Stimulated activated CD4-positive, alpha-beta T cell treated with anti-CD3 and anti-CD28 coated beads, Interleukin-1b, Interleukin-23, amount 100 ng/mL, for 4 hours (primary cell): ENCODE measurements at regions not wholly inside any gene's neighbourhood (a gene's known extent, or its start where the extent isn't known, plus 50 kb on each side); places are given as distances from the start of the nearest gene placed in this dataset.
"Not testable (repeated sequence)": the region's sequence is repeated elsewhere in the genome, so short reads cannot be mapped to it uniquely, and the experiment has no call there.

Experiments used
- DNase-seq, 2 donors: peaks; one replicate each; pipeline ENCODE4 v3.0.0-alpha.2; 2020; ENCODE audit warnings: low read depth in 2 of 2

DNA sequence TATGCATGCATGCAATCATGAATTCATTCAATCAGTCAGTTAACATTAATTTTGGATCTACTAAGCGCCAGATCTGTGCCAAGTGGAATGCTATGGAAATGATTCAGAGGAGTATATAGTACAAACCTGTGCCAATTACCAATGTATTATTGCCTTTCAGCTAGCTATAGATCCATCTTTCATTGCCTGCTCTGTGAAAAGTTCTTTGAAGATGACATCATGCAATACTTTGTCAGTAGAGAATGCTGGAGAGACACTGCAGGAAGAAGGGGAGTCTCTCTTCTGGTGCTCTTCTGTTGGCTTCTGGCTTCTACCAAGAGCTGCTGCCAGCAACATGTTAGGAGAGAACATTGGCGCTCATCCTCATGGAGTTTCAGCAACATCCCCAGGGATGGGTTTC lies 81.0 kb upstream of the LMCD1 start:
- DNase-seq = no peak

DNA sequence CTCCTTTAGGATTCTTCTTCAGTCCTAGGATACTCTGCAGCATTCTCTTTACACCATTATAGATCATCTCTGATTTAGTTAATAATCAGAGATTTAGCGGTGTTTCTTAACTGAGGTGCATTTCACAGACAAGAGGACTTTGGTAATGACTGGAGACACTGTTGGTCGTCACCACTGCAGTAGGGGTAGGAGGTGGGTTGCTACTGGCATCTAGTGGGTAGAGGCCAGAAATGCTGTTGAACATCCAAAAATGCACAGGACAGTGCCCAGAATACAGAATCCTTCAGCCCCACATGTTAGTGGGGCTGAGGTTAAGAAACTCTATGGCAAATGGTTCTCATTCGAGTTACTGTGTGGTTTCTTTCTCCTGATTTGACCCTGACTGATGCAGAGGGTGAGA lies 80.4 kb upstream of the LMCD1 start:
- DNase-seq = no peak

DNA sequence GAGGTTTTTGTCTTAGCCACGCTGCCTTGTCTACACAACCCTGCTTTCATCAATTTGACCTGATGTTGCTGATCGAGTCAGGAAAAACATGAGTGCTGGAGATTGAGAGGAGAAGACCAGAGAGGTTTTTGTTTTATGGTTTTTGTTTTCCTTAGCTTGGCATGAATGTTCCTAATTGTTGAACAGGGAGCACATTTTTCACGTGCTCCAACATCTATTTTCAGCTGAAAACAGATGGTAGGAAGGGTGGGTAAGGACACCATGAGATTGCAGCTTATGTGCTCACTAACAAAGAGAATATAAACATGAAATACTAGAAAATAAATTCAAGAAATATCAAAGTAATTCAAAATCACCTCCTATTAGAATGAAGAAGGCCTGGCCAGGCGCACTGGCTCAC lies 79.9 kb upstream of the LMCD1 start:
- DNase-seq = no peak

GRCh38 chr3:8423307-8423706 lies 78.3 kb upstream of the LMCD1 start:
- DNase-seq = no peak

GRCh38 chr3:8424281-8424680 lies 77.3 kb upstream of the LMCD1 start:
- DNase-seq = no peak

DNA sequence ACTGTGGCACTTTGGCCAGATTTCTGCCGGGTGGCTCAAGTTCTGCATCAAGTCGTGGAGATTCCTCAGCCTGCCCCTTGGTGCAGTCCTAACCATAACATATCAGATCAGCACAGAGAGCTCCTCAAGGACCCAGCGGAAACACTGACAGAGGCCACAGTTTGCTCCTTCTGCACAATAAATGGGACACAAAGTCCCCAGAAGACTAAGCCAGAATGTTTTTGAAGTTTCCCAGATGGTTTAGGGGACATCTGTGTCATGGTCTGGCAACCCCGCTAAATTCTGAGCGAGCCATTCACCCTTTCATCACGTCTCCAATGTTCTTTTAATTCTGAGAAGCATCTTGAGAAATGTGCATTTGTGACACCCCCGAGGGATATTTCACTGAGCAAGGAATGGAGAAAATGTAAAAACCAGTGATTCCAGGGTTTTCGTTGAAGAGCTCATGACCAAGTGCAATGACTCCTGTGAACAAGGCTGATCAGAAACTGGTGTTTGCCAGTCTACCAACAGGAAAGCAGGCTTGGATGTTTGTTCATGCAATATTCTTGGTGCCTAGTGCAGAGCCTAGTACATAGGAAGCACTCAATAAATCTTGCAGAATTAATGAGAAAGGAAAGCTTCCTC lies 64.8 kb upstream of the LMCD1 start:
- DNase-seq = no peak

DNA sequence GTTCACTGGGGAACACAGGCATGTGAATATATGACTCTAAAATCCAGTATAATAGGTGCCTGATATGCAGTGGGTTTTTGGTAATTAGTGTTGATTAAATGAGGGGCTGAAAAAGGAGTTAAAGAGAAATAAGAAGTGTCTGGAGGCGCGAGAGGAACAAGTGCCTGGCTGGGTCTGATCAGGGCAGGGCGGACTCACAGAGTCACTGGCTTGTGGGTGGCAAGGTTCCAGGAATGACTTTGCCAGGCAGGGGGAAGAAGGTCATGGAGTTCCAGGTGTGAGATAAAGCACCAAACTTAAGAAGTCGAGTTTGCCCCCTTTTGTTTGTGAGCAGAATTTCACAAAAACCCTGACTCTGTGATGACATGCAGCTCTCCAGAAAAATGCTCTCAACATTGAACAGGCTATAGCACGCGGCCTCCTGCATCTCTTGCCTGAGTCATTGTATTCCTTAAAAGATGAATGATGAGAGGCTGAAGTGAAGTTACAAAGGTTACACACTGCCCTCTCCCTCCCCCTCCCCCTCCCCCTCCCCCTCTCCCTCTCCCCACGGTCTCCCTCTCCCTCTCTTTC lies 63.0 kb upstream of the LMCD1 start:
- no peak for DNase-seq

- not testable (repeated sequence) for DNase-seq
Observed at GRCh38 chr3:8440142-8440541, 61.5 kb upstream of the LMCD1 start.

- no peak for DNase-seq
Observed at GRCh38 chr3:8441969-8442559, 59.6 kb upstream of the LMCD1 start.

DNA sequence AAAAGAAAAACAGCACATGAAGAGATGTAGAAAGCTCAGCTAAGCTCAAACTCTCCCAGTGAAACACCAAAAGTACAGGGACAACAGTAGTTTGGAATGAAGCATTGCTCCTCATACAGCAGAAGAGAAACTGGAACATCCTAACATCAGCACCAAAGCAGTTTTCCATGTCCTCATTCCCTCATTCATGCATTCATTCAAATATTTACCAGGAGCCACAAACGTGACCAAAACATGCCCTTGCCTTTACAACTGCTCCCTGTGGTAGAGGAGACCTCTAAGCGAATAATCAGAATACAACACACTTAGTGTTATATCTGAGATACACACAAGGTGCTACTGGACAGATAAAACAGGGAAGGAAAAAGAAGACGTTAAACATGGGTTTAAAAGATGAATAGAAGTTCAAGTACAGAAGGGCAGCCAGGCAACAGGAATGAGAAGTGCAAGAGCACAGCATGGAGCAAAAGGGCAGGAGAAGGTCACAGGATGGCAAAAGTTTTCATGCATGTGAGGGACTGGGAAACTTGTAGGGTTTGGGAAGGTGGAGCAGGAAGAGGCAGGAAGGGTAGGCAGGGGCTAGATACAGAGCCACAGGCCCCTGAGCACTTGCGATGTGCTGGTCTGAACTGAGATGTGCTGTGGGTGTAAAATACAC lies 58.5 kb upstream of the LMCD1 start:
- no peak for DNase-seq

GRCh38 chr3:8443829-8444791 lies 57.5 kb upstream of the LMCD1 start:
- no peak for DNase-seq

DNA sequence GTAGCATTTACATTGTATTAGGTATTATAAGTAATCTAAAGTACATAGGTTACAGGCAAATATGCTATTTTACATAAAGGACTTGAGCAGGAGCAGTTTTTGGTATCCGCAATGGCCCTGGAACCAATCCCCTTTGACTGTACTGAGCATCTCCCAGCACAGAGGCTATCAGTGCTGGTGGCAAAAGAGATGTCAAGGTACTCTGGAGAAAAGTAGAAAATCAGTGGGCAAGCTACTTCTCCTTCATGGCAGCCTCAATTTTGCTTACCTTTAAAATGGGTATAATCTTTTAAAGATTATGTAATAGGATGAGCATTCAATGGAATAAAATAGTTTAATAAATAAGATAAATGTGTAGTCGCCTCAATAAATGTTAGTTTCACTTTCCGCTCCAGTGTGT lies 56.7 kb upstream of the LMCD1 start:
- DNase-seq = no peak

DNA sequence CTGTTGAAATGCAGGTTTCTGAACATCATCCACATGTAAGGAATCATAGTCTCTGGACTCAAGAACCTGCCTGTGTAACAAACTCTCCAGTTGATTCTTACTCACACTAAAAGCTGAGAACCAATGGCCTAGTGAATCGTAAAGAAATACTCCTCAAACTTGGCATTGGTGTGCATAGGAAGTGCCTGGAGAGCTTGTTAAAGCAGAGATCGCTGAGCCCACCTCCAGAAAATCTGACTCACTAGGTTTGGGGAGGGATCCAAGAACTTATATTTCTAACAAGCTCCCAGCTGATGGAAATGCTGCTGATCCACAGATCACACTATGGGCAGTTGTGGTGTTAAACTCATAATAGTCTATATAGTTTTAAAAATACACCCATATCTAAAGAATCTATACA lies 55.8 kb upstream of the LMCD1 start:
- no peak for DNase-seq

DNA sequence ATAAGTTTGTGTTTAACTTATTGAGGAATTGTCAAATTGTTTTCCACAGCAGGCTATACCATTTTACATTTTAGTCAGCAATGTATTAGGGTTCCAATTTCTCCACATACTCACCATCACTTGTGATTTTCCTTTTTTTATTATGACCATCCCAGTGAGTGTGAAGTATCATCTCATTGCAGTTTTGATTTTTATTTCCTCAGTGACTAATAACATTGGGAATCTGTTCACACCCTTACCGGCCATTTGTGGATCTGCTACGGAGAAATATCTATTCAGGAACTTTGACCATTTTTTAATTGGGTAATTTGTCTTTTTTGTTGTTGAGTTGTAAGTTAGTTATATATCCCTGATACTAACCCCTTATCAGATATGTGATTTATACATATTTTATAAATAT lies 54.8 kb upstream of the LMCD1 start:
- no peak for DNase-seq

DNA sequence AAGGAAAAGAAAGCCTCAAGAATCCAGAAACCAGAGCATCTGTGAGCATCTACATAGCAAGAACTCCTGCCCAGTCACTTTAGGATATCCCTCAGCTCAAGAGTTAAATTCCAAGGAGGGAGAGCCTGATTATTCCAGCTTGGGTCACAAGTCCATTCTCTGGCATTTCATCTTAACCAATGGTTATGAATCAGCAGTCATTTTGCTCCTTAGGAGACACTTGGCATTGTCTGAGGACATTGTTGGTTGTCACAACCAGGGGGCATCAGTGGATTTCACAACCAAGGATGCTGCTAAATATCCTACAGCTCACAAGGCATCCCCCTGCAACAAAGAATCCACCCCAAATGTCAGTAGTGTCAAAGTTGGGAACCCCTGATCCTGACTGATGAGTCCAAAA lies 51.0 kb upstream of the LMCD1 start:
- no peak for DNase-seq

- DNase-seq = no peak
Observed at GRCh38 chr3:8451696-8452095, 49.9 kb upstream of the LMCD1 start.
